ENCODE measurements at regions not wholly inside any gene's neighbourhood (a gene's known extent, or its start where the extent isn't known, plus 50 kb on each side); places are given as distances from the start of the nearest gene placed in this dataset.
A peak's percentile ranks its signal among the peaks of the same experiment; 100 is the strongest.

DNA sequence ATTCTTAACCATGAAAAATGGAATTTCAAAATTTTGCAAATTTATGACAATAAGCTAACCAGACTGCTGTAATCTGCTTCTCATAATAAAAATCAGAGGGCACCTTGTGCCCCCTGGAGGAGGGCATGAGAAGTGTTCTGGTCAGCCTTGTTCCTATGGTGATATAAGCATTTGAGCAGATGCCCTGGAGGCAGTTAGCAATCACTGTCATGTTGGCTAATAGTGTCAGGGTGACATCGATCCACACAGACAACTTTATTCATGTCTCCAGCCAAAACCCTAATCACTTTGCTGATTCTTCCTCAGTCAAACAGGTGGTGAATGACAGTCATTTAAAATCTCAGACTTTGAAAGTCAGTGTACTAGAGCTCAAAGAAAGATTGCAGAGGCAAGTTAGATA, 943.0 kb downstream of the GALC start:
- DNase-seq (ENCODE audit: low read depth) = peak; percentile 34
- TF ChIP-seq, protein P1, sequence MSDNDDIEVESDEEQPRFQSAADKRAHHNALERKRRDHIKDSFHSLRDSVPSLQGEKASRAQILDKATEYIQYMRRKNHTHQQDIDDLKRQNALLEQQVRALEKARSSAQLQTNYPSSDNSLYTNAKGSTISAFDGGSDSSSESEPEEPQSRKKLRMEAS (IDR thresholded peaks at IDR 0.05; ENCODE audit: low read depth, low read length) = no peak
- TF ChIP-seq, protein P2, sequence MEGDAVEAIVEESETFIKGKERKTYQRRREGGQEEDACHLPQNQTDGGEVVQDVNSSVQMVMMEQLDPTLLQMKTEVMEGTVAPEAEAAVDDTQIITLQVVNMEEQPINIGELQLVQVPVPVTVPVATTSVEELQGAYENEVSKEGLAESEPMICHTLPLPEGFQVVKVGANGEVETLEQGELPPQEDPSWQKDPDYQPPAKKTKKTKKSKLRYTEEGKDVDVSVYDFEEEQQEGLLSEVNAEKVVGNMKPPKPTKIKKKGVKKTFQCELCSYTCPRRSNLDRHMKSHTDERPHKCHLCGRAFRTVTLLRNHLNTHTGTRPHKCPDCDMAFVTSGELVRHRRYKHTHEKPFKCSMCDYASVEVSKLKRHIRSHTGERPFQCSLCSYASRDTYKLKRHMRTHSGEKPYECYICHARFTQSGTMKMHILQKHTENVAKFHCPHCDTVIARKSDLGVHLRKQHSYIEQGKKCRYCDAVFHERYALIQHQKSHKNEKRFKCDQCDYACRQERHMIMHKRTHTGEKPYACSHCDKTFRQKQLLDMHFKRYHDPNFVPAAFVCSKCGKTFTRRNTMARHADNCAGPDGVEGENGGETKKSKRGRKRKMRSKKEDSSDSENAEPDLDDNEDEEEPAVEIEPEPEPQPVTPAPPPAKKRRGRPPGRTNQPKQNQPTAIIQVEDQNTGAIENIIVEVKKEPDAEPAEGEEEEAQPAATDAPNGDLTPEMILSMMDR (IDR thresholded peaks at IDR 0.05; ENCODE audit: low read depth, low read length) = peak; percentile 58
- no peak overlapping the region for H3K4me3 ChIP-seq (ENCODE audit: low read depth, low read length)

DNA sequence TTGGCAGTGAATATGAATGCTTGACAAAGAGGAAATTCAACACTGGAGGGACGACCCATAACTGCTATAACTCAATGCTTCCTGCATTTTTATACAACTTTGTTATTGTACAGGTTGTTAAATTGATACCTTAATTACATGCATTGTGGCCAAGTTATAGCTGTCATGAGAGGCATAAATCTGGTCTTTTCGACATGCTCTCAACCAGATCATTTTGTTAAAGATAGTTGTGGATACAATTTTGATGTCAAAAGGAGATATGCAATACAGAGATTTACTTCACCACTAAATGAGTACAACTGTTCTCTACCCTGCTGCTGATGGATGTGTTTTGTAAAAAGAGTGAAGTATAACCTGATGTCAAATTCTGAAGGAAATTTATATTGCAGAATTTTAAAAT, 946.0 kb downstream of the GALC start:
- TF ChIP-seq POLR2A (IDR thresholded peaks at IDR 0.05; ENCODE audit: extremely low read depth, insufficient read length) = no peak
- TF ChIP-seq, protein P1 (IDR thresholded peaks at IDR 0.05; ENCODE audit: low read depth, low read length) = no peak
- TF ChIP-seq MYC (IDR thresholded peaks at IDR 0.05; ENCODE audit: low read depth, low read length) = no peak
- TF ChIP-seq, protein P2 (IDR thresholded peaks at IDR 0.05; ENCODE audit: low read depth, low read length) = no peak
- H3K4me3 ChIP-seq (ENCODE audit: low read depth, low read length) = no peak overlapping the region
- DNase-seq (ENCODE audit: low read depth) = no peak

DNA sequence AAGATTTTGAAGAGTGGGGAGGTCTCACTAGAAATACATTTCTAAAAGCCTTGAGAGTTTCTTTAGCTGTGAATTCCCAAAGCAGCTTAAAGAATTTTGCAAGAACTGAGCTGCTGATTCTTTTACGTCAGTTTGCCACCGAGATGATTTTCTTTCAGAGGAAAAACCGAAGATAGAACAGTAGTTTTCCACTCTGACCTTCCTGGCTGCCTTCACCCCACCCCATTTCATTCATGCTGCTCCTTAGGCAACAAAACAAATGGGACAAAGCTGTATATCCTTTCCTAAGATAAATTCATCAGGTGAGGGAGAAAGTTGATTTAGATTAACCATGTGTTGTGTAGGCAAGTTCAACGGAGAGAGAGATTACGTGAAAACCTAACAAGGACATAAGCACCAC, 947.0 kb downstream of the GALC start:
- H3K4me3 ChIP-seq (ENCODE audit: low read depth, low read length) = no peak overlapping the region
- TF ChIP-seq, protein P1 (IDR thresholded peaks at IDR 0.05; ENCODE audit: low read depth, low read length) = no peak
- no peak for TF ChIP-seq POLR2A (IDR thresholded peaks at IDR 0.05; ENCODE audit: extremely low read depth, insufficient read length)
- TF ChIP-seq, protein P2 (IDR thresholded peaks at IDR 0.05; ENCODE audit: low read depth, low read length) = no peak
- no peak for TF ChIP-seq MYC (IDR thresholded peaks at IDR 0.05; ENCODE audit: low read depth, low read length)
- no peak for DNase-seq (ENCODE audit: low read depth)

DNA sequence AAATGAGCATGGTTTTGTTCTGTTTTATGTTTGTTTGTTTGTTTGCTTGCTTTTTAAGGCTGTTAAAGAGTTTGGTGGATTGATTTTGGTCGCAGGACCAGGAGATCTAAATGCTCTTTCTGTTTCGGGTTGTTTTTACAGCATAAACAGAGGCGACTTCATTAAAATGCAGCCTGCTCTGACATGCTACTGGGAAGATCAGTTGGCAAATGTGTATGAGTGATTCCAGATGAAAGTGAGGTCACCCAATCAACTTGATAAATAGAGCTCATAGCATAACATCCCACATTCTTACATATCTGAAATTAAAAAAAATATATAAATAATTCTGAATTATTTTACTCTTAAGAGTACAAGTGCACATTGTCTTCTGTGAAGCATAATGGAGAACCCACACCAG, 947.7 kb downstream of the GALC start:
- H3K4me3 ChIP-seq (ENCODE audit: low read depth, low read length) = no peak overlapping the region
- no peak for DNase-seq (ENCODE audit: low read depth)
- TF ChIP-seq POLR2A (IDR thresholded peaks at IDR 0.05; ENCODE audit: extremely low read depth, insufficient read length) (no peak), MYC (IDR thresholded peaks at IDR 0.05; ENCODE audit: low read depth, low read length) (no peak)
- TF ChIP-seq, protein P2 (IDR thresholded peaks at IDR 0.05; ENCODE audit: low read depth, low read length) = no peak
- TF ChIP-seq, protein P1 (IDR thresholded peaks at IDR 0.05; ENCODE audit: low read depth, low read length) = no peak

DNA sequence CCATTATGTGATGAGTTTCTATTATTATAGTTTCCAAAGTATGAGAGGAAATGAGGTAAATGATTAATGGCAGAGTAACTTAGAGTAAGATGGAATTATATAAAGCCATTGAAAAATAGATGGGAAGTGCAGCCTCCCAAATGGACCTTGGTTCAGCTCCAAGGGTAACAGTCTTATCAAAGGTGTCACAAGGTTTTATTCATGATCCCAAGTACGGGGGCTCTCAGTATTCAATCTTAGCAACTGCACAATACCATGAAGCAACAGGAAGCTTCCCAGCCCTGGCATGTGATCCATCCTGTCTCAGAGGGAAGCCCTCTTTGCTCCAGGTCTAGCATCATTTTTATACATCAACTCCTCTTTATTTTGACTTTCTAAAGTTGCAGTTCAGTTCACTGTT, 948.2 kb downstream of the GALC start:
- TF ChIP-seq, protein P1 (IDR thresholded peaks at IDR 0.05; ENCODE audit: low read depth, low read length) = no peak
- TF ChIP-seq, protein P2 (IDR thresholded peaks at IDR 0.05; ENCODE audit: low read depth, low read length) = no peak
- no peak for TF ChIP-seq POLR2A (IDR thresholded peaks at IDR 0.05; ENCODE audit: extremely low read depth, insufficient read length)
- TF ChIP-seq MYC (IDR thresholded peaks at IDR 0.05; ENCODE audit: low read depth, low read length) = no peak
- no peak for DNase-seq (ENCODE audit: low read depth)
- H3K4me3 ChIP-seq (ENCODE audit: low read depth, low read length) = no peak overlapping the region

DNA sequence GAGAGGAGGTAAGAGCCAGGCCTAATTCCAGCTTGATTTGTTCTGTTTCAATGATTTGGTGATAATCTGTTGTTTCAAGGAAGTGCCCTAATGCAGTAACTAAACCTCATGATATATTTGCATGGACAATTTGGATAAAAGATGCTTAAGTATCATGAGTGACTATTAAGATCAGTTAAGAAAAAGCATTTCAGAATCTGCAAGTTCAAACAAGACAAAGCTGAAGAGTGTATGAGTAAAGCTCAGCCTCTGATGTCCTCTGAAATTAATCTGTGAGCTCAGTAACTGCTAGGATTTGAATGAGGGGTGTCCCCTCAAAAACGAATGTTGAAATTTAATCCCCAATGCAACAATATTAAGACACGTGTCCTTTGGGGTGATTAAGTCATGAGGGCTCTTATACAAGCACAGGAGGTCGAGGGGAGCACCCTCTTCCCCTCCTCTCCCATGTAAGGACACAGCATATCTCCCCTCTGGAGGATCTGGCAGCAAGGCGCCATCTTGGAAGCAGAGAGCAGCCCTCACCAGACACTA, 949.2 kb downstream of the GALC start:
- TF ChIP-seq, protein P1 (IDR thresholded peaks at IDR 0.05; ENCODE audit: low read depth, low read length) = no peak
- TF ChIP-seq, protein P2 (IDR thresholded peaks at IDR 0.05; ENCODE audit: low read depth, low read length) = no peak
- TF ChIP-seq MYC (IDR thresholded peaks at IDR 0.05; ENCODE audit: low read depth, low read length) (no peak), POLR2A (IDR thresholded peaks at IDR 0.05; ENCODE audit: extremely low read depth, insufficient read length) (no peak)
- DNase-seq (ENCODE audit: low read depth) = no peak
- no peak overlapping the region for H3K4me3 ChIP-seq (ENCODE audit: low read depth, low read length)

Measured in NB4 (cell line).